PFSK-1 (cell line): ENCODE measurements at regions not wholly inside any gene's neighbourhood (a gene's known extent, or its start where the extent isn't known, plus 50 kb on each side); places are given as distances from the start of the nearest gene placed in this dataset.

Source experiments
- FOXP2 ChIP-seq: optimal IDR thresholded peaks from 2 replicates; pipeline ENCODE3; 2011; ENCODE audit warnings: borderline replicate concordance, control low read depth, inconsistent platforms; ENCODE audit not compliant: insufficient read depth; ENCODE audit errors: extremely low read length, extremely low read depth
- POLR2AphosphoS5 ChIP-seq: IDR thresholded peaks from 2 replicates; pipeline ENCODE4 v1.6.1; 2012; ENCODE audit warnings: low read depth, mild to moderate bottlenecking, control low read depth, low read length, moderate library complexity
- REST ChIP-seq, 2 experiments: IDR thresholded peaks; 2 replicates each; pipeline versions ENCODE4 v1.6.1 to v1.8.0; 2011 to 2012; ENCODE audit warnings: low read depth in 2 of 2, low read length in 2 of 2, control low read depth in 1 of 2, inconsistent platforms in 1 of 2, mild to moderate bottlenecking in 1 of 2, moderate library complexity in 1 of 2; ENCODE audit not compliant: insufficient read depth in 1 of 2
- SIN3A ChIP-seq: IDR thresholded peaks from 2 replicates; pipeline ENCODE4 v1.6.1; 2012; ENCODE audit warnings: mild to moderate bottlenecking, low read length, moderate library complexity, borderline replicate concordance; ENCODE audit not compliant: insufficient read depth
- TAF1 ChIP-seq: IDR thresholded peaks from 2 replicates; pipeline ENCODE4 v1.6.1; 2012; ENCODE audit warnings: low read length, control low read depth, borderline replicate concordance; ENCODE audit not compliant: insufficient read depth

- TF ChIP-seq REST (IDR thresholded peaks at IDR 0.05; ENCODE audit: insufficient read depth in 1 of 2, low read depth in 2 of 2, low read length in 2 of 2) (no peak), TAF1 (no peak), POLR2AphosphoS5 (no peak), FOXP2 (no peak), SIN3A (no peak)
Observed at GRCh38 chr1:112165375-112165774, 175.9 kb upstream of the KCND3 start.

GRCh38 chr1:112169517-112169916 is 180.0 kb upstream of the KCND3 start:
- no peak for TF ChIP-seq POLR2AphosphoS5
- no peak for TF ChIP-seq FOXP2
- no peak for TF ChIP-seq REST (IDR thresholded peaks at IDR 0.05; ENCODE audit: insufficient read depth in 1 of 2, low read depth in 2 of 2, low read length in 2 of 2)
- no peak for TF ChIP-seq TAF1
- TF ChIP-seq SIN3A = no peak

GRCh38 chr1:112172294-112172882 is 182.9 kb upstream of the KCND3 start:
- no peak for TF ChIP-seq SIN3A
- peak; percentile 84 to 98 for TF ChIP-seq REST (IDR thresholded peaks at IDR 0.05; ENCODE audit: insufficient read depth in 1 of 2, low read depth in 2 of 2, low read length in 2 of 2)

GRCh38 chr1:112177314-112177713 is 187.8 kb upstream of the KCND3 start:
- TF ChIP-seq SIN3A = no peak
- no peak for TF ChIP-seq FOXP2
- TF ChIP-seq POLR2AphosphoS5 = no peak
- TF ChIP-seq REST (IDR thresholded peaks at IDR 0.05; ENCODE audit: insufficient read depth in 1 of 2, low read depth in 2 of 2, low read length in 2 of 2) = no peak
- no peak for TF ChIP-seq TAF1

GRCh38 chr1:112188611-112189010 is 199.1 kb upstream of the KCND3 start:
- TF ChIP-seq TAF1 = no peak
- TF ChIP-seq FOXP2 = no peak
- no peak for TF ChIP-seq SIN3A
- no peak for TF ChIP-seq REST (IDR thresholded peaks at IDR 0.05; ENCODE audit: insufficient read depth in 1 of 2, low read depth in 2 of 2, low read length in 2 of 2)
- TF ChIP-seq POLR2AphosphoS5 = no peak
